ENCODE measurements at regions not wholly inside any gene's neighbourhood (a gene's known extent, or its start where the extent isn't known, plus 50 kb on each side); places are given as distances from the start of the nearest gene placed in this dataset.

GRCh38 chr10:21165489-21165888 is 268.4 kb upstream of the NEBL start:
- TF ChIP-seq, protein P1, sequence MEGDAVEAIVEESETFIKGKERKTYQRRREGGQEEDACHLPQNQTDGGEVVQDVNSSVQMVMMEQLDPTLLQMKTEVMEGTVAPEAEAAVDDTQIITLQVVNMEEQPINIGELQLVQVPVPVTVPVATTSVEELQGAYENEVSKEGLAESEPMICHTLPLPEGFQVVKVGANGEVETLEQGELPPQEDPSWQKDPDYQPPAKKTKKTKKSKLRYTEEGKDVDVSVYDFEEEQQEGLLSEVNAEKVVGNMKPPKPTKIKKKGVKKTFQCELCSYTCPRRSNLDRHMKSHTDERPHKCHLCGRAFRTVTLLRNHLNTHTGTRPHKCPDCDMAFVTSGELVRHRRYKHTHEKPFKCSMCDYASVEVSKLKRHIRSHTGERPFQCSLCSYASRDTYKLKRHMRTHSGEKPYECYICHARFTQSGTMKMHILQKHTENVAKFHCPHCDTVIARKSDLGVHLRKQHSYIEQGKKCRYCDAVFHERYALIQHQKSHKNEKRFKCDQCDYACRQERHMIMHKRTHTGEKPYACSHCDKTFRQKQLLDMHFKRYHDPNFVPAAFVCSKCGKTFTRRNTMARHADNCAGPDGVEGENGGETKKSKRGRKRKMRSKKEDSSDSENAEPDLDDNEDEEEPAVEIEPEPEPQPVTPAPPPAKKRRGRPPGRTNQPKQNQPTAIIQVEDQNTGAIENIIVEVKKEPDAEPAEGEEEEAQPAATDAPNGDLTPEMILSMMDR (IDR thresholded peaks at IDR 0.05; ENCODE audit: low read depth, low read length), result no peak
- no peak for TF ChIP-seq EZH2phosphoT487 (IDR thresholded peaks at IDR 0.05; ENCODE audit: low read depth)
- Histone ChIP-seq H4K20me1 (ENCODE audit: insufficient read depth, low read length) (no peaks in the 10 kb centered on the region), H3K36me3 (replicated peaks; ENCODE audit: low read depth, low read length) (no peaks in the 10 kb centered on the region), H3K27ac (ENCODE audit: low read length) (no peak overlapping the region), H3K4me3 (ENCODE audit: low read length) (no peak overlapping the region), H3K27me3 (ENCODE audit: low read depth, low read length) (no peaks in the 10 kb centered on the region), H3K4me1 (ENCODE audit: low read length) (no peaks in the 10 kb centered on the region), H2AFZ (ENCODE audit: low read depth, low read length) (no peak overlapping the region), H3K4me2 (ENCODE audit: low read length) (no peak overlapping the region), H3K9me3 (ENCODE audit: insufficient read depth, low read length) (no peaks in the 10 kb centered on the region), H3K79me2 (ENCODE audit: low read length) (no peaks in the 10 kb centered on the region), H3K9ac (ENCODE audit: low read length) (no peak overlapping the region)

DNA sequence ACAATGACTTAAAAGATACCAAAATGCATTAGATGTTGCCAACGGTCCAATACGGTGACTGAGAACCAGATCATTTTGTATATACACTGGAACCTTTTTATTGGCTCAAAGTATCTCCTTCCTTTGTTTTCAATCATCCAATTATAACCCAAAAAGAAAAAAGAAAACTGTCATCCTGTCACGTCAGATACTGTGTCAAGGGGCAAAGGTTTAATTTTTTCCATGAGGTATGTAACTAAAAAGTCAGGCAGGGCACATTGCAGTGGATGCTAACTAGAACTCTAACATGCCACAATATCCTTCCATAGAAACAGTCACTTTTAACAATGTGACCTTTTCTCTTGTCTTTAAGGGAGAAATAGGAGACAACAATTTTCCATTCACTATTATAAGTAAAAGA is 267.6 kb upstream of the NEBL start:
- no peaks in the 10 kb centered on the region for H3K36me3 ChIP-seq (replicated peaks; ENCODE audit: low read depth, low read length)
- H3K4me1 ChIP-seq (ENCODE audit: low read length), result no peaks in the 10 kb centered on the region
- no peak overlapping the region for H3K9ac ChIP-seq (ENCODE audit: low read length)
- H3K79me2 ChIP-seq (ENCODE audit: low read length), result no peaks in the 10 kb centered on the region
- no peak overlapping the region for H3K4me2 ChIP-seq (ENCODE audit: low read length)
- no peaks in the 10 kb centered on the region for H3K27me3 ChIP-seq (ENCODE audit: low read depth, low read length)
- H2AFZ ChIP-seq (ENCODE audit: low read depth, low read length), result no peak overlapping the region
- no peaks in the 10 kb centered on the region for H4K20me1 ChIP-seq (ENCODE audit: insufficient read depth, low read length)
- TF ChIP-seq EZH2phosphoT487 (IDR thresholded peaks at IDR 0.05; ENCODE audit: low read depth), result no peak
- TF ChIP-seq, protein P1 (IDR thresholded peaks at IDR 0.05; ENCODE audit: low read depth, low read length), result no peak
- H3K4me3 ChIP-seq (ENCODE audit: low read length), result no peak overlapping the region
- H3K9me3 ChIP-seq (ENCODE audit: insufficient read depth, low read length), result no peaks in the 10 kb centered on the region
- no peak overlapping the region for H3K27ac ChIP-seq (ENCODE audit: low read length)

DNA sequence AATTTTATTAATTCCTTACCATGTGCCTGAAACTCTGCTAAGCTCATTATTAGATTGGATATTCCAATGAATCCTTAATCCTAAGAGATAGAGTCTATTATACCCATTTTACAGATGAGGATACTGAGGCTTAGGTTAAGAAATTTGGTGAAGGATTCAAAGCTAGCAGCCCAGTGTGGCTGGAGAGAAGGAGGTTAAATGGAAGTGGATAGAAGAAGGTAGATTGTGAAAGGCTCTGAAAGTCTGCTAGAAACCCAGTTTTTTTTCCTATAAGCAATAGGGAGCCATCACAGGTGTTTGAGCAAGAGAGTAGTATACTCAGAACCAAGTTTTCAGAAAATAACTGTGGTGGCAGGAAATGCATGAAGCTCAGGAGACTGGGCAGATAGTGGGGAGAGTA is 265.8 kb upstream of the NEBL start:
- Histone ChIP-seq H3K36me3 (replicated peaks; ENCODE audit: low read depth, low read length) (no peaks in the 10 kb centered on the region), H3K27me3 (ENCODE audit: low read depth, low read length) (no peaks in the 10 kb centered on the region), H3K9me3 (ENCODE audit: insufficient read depth, low read length) (no peaks in the 10 kb centered on the region), H3K79me2 (ENCODE audit: low read length) (no peaks in the 10 kb centered on the region), H3K4me1 (ENCODE audit: low read length) (no peaks in the 10 kb centered on the region), H3K4me3 (ENCODE audit: low read length) (no peak overlapping the region), H2AFZ (ENCODE audit: low read depth, low read length) (no peak overlapping the region), H3K4me2 (ENCODE audit: low read length) (no peak overlapping the region), H4K20me1 (ENCODE audit: insufficient read depth, low read length) (no peaks in the 10 kb centered on the region), H3K9ac (ENCODE audit: low read length) (no peak overlapping the region), H3K27ac (ENCODE audit: low read length) (no peak overlapping the region)
- TF ChIP-seq, protein P1 (IDR thresholded peaks at IDR 0.05; ENCODE audit: low read depth, low read length), result no peak
- TF ChIP-seq EZH2phosphoT487 (IDR thresholded peaks at IDR 0.05; ENCODE audit: low read depth), result no peak

DNA sequence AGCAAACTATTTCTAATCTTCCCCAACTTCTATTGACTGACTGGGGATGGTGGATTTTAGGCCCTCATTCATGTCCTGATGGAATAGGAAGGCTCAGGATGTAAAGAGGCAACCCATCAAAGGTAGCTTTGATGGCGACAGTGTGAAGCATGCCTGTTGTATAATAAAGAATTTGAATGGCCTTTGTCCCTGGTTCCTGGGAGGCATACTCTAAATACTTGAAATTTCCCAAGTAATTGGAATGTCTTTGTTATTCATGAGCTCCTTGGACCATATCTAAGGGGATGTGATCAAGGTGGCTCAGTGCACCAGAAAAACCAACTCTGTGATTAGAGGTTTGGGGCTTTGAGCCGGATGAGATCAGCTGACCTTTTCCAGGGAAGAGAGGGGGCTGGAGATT is 264.5 kb upstream of the NEBL start:
- Histone ChIP-seq H3K4me2 (ENCODE audit: low read length) (no peak overlapping the region), H3K79me2 (ENCODE audit: low read length) (no peaks in the 10 kb centered on the region), H3K9ac (ENCODE audit: low read length) (no peak overlapping the region), H3K4me1 (ENCODE audit: low read length) (no peaks in the 10 kb centered on the region), H4K20me1 (ENCODE audit: insufficient read depth, low read length) (no peaks in the 10 kb centered on the region), H3K9me3 (ENCODE audit: insufficient read depth, low read length) (no peaks in the 10 kb centered on the region), H3K36me3 (replicated peaks; ENCODE audit: low read depth, low read length) (no peaks in the 10 kb centered on the region), H3K27me3 (ENCODE audit: low read depth, low read length) (no peaks in the 10 kb centered on the region), H2AFZ (ENCODE audit: low read depth, low read length) (no peak overlapping the region), H3K27ac (ENCODE audit: low read length) (no peak overlapping the region), H3K4me3 (ENCODE audit: low read length) (no peak overlapping the region)
- TF ChIP-seq, protein P1 (IDR thresholded peaks at IDR 0.05; ENCODE audit: low read depth, low read length), result no peak
- TF ChIP-seq EZH2phosphoT487 (IDR thresholded peaks at IDR 0.05; ENCODE audit: low read depth), result no peak

All from OCI-LY3 (cell line).